IPS-15b (cell line): ENCODE measurements at regions not wholly inside any gene's neighbourhood (a gene's known extent, or its start where the extent isn't known, plus 50 kb on each side); places are given as distances from the start of the nearest gene placed in this dataset.

Source experiments
- H3K27me3 ChIP-seq: one replicate; pipeline ENCODE4 v1.6.1; 2013; ENCODE audit warnings: low read length; ENCODE audit not compliant: control insufficient read depth, insufficient read depth
- H3K36me3 ChIP-seq: one replicate; pipeline ENCODE4 v1.6.1; 2013; ENCODE audit warnings: low read length; ENCODE audit not compliant: control insufficient read depth, insufficient read depth
- H3K4me1 ChIP-seq: one replicate; pipeline ENCODE4 v1.6.1; 2013; ENCODE audit warnings: mild to moderate bottlenecking, low read length; ENCODE audit not compliant: control insufficient read depth, insufficient read depth
- H3K4me3 ChIP-seq: one replicate; pipeline ENCODE4 v1.5.1; 2013; ENCODE audit warnings: low read depth, low read length
- H3K9ac ChIP-seq: one replicate; pipeline ENCODE4 v1.6.1; 2013; ENCODE audit warnings: low read depth, mild to moderate bottlenecking, low read length
- H3K9me3 ChIP-seq: one replicate; pipeline ENCODE4 v1.6.1; 2013; ENCODE audit warnings: mild to moderate bottlenecking, low read length; ENCODE audit not compliant: control insufficient read depth, insufficient read depth

GRCh38 chr20:59469267-59470252 lies 134.8 kb upstream of the PHACTR3 start:
- Histone ChIP-seq H3K4me1 (peaks cover 3% of the 10 kb centered on the region), H3K27me3 (no peaks in the 10 kb centered on the region), H3K4me3 (no peak overlapping the region), H3K36me3 (no peaks in the 10 kb centered on the region), H3K9ac (no peak overlapping the region), H3K9me3 (no peaks in the 10 kb centered on the region)

GRCh38 chr20:59470521-59470920 lies 133.8 kb upstream of the PHACTR3 start:
- Histone ChIP-seq H3K27me3 (no peaks in the 10 kb centered on the region), H3K4me3 (no peak overlapping the region), H3K4me1 (peaks cover 3% of the 10 kb centered on the region), H3K9me3 (no peaks in the 10 kb centered on the region), H3K9ac (no peak overlapping the region), H3K36me3 (no peaks in the 10 kb centered on the region)

DNA sequence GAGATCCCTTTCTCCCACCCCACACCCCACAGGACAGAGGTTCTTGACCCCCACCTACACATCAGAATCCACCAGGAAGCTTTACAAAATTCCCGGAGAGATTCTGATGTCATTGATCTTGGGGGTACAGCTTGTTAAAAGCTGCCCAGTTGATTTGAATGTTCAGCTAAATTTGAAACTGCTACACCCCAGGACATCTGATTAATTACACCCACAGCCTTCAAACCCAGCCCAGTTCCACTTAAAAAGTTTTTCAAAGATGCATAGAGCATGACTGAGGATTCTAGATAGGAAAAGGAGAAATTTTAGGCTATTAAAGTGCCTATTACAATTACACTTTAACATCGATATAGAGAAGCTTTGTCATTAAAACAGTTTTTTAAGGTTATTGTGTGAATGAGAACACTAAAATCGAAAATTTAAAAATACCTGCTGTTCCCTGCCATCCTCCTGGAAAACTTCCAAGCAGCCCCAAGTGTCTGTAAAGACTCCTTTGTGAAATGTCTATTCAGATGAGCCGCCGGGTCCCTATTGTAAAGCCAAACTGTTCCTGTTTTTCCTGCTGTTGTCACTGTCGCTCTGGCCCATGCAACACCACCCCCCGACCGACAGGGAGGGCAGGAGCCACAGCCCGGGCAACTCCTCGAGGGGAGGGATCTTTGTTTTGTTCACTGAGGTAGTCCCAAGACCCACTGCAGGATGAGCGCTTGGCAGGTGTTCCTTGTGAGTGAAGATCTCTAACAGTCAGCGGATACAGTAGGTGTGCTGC lies 132.5 kb upstream of the PHACTR3 start:
- Histone ChIP-seq H3K4me3 (no peak overlapping the region), H3K9ac (no peak overlapping the region), H3K36me3 (no peaks in the 10 kb centered on the region), H3K9me3 (no peaks in the 10 kb centered on the region), H3K27me3 (no peaks in the 10 kb centered on the region), H3K4me1 (peaks cover 3% of the 10 kb centered on the region)

GRCh38 chr20:59473742-59474141 lies 130.6 kb upstream of the PHACTR3 start:
- no peaks in the 10 kb centered on the region for H3K9me3 ChIP-seq
- no peak overlapping the region for H3K4me3 ChIP-seq
- no peak overlapping the region for H3K9ac ChIP-seq
- no peaks in the 10 kb centered on the region for H3K36me3 ChIP-seq
- peaks cover 3% of the 10 kb centered on the region for H3K4me1 ChIP-seq
- no peaks in the 10 kb centered on the region for H3K27me3 ChIP-seq

GRCh38 chr20:59481067-59481466 lies 123.3 kb upstream of the PHACTR3 start:
- Histone ChIP-seq H3K9ac (no peak overlapping the region), H3K27me3 (no peaks in the 10 kb centered on the region), H3K36me3 (no peaks in the 10 kb centered on the region), H3K4me3 (no peak overlapping the region), H3K9me3 (no peaks in the 10 kb centered on the region), H3K4me1 (no peaks in the 10 kb centered on the region)

DNA sequence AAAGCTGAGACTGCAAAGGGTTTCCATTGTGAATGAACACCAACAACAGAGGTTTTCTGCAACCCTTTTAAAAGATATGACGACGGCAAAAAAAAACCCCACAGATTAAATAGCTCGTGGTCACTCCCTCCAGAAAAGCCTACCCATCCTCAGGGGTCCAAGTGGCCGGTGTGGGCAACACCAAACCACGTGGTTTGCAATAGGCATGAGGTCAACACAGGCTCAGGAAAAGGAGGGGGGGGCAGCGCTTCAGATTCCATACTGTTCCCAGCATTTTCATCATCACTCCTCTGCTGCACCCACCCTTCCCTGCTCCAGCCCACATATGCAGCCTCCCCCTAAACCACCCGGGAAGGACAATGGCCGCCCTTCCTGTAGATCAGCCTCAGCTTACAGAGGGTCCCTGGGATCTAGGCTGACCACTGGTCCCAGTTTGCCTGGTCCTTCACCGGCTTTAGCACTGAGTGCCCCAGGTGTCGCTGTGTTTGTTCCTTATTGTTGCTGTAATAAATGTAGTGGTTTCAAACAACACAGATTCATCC lies 122.8 kb upstream of the PHACTR3 start:
- Histone ChIP-seq H3K4me3 (no peak overlapping the region), H3K36me3 (no peaks in the 10 kb centered on the region), H3K27me3 (no peaks in the 10 kb centered on the region)

DNA sequence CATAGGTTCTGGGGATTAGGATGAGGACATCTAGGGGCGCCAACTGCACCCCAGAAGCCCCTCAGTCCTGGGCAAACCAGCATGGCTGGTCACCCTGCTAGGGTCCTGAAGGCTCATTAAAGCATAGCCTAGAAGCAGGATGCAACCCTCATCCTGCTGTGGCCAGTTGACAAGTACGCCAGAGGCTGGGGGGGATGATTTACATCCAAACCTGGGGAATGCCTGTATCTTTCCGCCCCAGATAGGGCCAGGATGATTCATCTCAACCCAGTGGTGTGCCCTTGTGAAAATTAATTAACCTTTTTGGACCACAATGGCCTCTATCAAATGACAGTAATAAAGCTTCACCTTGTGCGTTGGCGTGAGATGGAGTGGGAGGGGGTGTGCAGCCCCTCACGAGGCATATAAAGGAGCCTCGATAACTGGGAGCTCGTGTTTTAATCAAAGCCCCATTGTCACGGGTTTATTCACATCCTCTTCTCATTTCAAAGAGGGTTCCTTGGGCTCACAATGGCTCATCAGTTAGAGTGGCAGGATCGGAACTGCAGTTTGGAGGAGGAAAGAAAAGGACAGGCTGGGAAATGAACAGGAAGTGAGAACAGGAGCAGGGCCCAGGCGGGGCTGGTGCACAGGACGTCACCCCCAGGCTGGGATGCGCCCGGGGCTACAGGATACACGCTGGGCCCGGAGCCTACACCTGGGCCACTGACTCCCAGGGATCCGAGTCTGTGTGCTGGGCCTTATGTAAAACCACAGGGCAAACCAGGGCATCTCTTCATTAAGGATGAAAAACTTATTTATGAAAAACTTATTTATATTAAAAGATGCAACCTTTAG lies 121.8 kb upstream of the PHACTR3 start:
- H3K36me3 ChIP-seq = no peaks in the 10 kb centered on the region
- H3K9me3 ChIP-seq = no peaks in the 10 kb centered on the region
- H3K27me3 ChIP-seq = no peaks in the 10 kb centered on the region
- no peak overlapping the region for H3K4me3 ChIP-seq
- H3K9ac ChIP-seq = no peak overlapping the region
- no peaks in the 10 kb centered on the region for H3K4me1 ChIP-seq

More for the DNA sequence above, 122.8 kb upstream of the PHACTR3 start:
- Histone ChIP-seq H3K4me1 (no peaks in the 10 kb centered on the region), H3K9me3 (no peaks in the 10 kb centered on the region), H3K9ac (no peak overlapping the region)

GRCh38 chr20:59483481-59483880 lies 120.9 kb upstream of the PHACTR3 start:
- Histone ChIP-seq H3K9ac (no peak overlapping the region), H3K4me3 (no peak overlapping the region), H3K4me1 (no peaks in the 10 kb centered on the region), H3K9me3 (no peaks in the 10 kb centered on the region), H3K36me3 (no peaks in the 10 kb centered on the region), H3K27me3 (no peaks in the 10 kb centered on the region)

- no peak overlapping the region for H3K4me3 ChIP-seq
- H3K9me3 ChIP-seq = no peaks in the 10 kb centered on the region
- H3K9ac ChIP-seq = no peak overlapping the region
- H3K36me3 ChIP-seq = no peaks in the 10 kb centered on the region
- H3K27me3 ChIP-seq = no peaks in the 10 kb centered on the region
- no peaks in the 10 kb centered on the region for H3K4me1 ChIP-seq
Observed at GRCh38 chr20:59484228-59484627, 120.1 kb upstream of the PHACTR3 start.

DNA sequence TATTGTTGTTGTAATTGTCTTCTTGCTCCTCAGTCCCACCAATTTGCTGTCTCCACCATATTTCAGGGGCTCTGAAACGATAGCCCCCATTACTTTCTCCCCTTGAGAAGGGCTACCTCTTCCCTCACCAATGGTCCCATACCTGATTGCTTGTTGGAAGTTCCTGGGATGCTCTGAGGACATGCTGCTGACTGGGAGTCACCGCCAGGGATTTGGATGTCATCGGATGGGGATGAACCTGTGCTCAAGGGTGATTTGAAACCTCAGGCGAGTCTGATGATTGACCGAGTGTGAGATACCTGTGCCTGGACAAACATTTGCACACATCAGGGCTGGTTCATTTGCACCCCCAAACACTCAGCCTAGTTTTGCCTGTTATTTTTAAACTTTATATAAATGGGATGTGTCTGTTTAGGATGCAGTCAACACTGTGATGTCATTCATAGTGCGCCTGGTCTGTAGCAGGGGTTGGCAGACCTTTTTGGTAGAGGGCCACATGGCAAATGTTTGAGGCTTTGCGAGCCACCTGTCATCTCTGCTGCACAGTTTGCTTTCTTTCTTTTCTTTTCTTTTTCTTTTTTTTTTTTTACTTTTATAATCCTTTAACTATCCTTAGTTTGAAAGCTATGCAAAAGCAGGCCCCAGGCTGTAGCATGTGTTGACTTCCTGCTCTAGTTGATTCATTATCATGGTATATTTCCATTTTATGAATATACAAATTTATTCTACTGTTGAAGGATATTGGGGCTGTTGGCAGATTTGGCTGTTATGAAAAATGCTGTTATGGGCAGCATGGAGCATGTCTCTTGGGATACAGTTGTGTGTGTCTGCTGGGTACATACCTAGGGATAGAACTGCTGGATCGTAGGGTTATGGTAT lies 118.5 kb upstream of the PHACTR3 start:
- no peaks in the 10 kb centered on the region for H3K4me1 ChIP-seq
- H3K9me3 ChIP-seq = no peaks in the 10 kb centered on the region
- no peaks in the 10 kb centered on the region for H3K27me3 ChIP-seq
- H3K4me3 ChIP-seq = no peak overlapping the region
- no peak overlapping the region for H3K9ac ChIP-seq
- no peaks in the 10 kb centered on the region for H3K36me3 ChIP-seq
